ENCODE measurements at regions not wholly inside any gene's neighbourhood (a gene's known extent, or its start where the extent isn't known, plus 50 kb on each side); places are given as distances from the start of the nearest gene placed in this dataset.

- Mint-ChIP-seq H3K27ac (no peak overlapping the region), H3K4me1 (ENCODE audit: low read depth) (no peaks in the 10 kb centered on the region), H3K27me3 (ENCODE audit: low read depth) (no peaks in the 10 kb centered on the region)
Measured at GRCh38 chr13:78816592-78816991, 157.6 kb upstream of the OBI1 start.

DNA sequence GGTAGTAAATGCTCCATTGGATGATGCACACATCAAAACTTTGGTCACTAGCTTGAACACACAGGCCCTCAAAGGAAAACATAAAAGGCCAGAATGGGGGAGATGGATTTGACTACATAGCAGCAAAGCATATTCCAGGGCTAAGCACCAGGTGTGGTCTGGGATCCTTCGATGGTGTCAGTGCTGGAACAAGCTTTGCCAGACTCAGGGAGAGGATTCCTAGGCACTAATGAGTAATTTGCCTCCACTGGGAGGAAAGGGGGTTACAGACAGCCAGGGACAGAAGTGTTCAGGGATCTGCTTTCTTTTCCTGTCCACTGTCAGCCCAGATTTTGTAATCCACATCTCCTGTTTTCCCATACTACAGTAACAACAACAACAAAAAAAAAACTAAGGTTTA, 157.2 kb upstream of the OBI1 start:
- no peak overlapping the region for H3K27ac Mint-ChIP-seq
- H3K27me3 Mint-ChIP-seq (ENCODE audit: low read depth) = no peaks in the 10 kb centered on the region
- no peaks in the 10 kb centered on the region for H3K9me3 Mint-ChIP-seq
- no peaks in the 10 kb centered on the region for H3K4me1 Mint-ChIP-seq (ENCODE audit: low read depth)
- no peaks in the 10 kb centered on the region for H3K36me3 Mint-ChIP-seq (ENCODE audit: low read depth)
- H3K4me3 Mint-ChIP-seq = no peak overlapping the region

More at GRCh38 chr13:78816592-78816991, 157.6 kb upstream of the OBI1 start:
- Mint-ChIP-seq H3K9me3 (no peaks in the 10 kb centered on the region), H3K36me3 (ENCODE audit: low read depth) (no peaks in the 10 kb centered on the region), H3K4me3 (no peak overlapping the region)

- Mint-ChIP-seq H3K27ac (no peak overlapping the region), H3K4me1 (ENCODE audit: low read depth) (no peaks in the 10 kb centered on the region), H3K9me3 (no peaks in the 10 kb centered on the region), H3K27me3 (ENCODE audit: low read depth) (no peaks in the 10 kb centered on the region), H3K4me3 (no peak overlapping the region), H3K36me3 (ENCODE audit: low read depth) (no peaks in the 10 kb centered on the region)
Measured at GRCh38 chr13:78806457-78806856, 147.5 kb upstream of the OBI1 start.

- H3K9me3 Mint-ChIP-seq = no peaks in the 10 kb centered on the region
- no peaks in the 10 kb centered on the region for H3K4me1 Mint-ChIP-seq (ENCODE audit: low read depth)
- H3K4me3 Mint-ChIP-seq = no peak overlapping the region
- no peaks in the 10 kb centered on the region for H3K36me3 Mint-ChIP-seq (ENCODE audit: low read depth)
- H3K27me3 Mint-ChIP-seq (ENCODE audit: low read depth) = no peaks in the 10 kb centered on the region
- H3K27ac Mint-ChIP-seq = no peak overlapping the region
Measured at GRCh38 chr13:78802912-78803311, 144.0 kb upstream of the OBI1 start.

DNA sequence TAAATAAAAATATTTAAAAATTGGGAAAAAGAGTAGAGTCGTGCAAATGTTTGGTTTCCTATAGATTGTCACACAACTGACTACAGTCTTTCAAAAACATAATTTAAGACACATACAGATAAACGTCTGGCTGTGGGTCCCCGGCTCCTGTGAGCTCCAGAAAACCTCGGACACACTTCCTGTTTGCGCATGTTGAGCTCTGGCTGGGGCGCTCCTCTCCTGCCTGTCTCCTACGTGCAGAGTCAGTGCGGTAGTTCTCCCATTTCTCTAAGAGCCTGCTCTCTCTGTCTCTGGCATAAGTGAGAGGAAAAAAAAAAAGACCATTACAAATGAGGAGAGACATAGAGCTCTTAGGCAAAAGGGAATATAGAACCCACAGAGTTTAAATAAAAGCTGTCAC, 128.2 kb upstream of the OBI1 start:
- Mint-ChIP-seq H3K4me1 (ENCODE audit: low read depth) (peaks cover 2% of the 10 kb centered on the region), H3K4me3 (no peak overlapping the region), H3K9me3 (no peaks in the 10 kb centered on the region), H3K36me3 (ENCODE audit: low read depth) (no peaks in the 10 kb centered on the region), H3K27me3 (ENCODE audit: low read depth) (peaks cover 7% of the 10 kb centered on the region), H3K27ac (no peak overlapping the region)

GRCh38 chr13:78786459-78786858, 127.5 kb upstream of the OBI1 start:
- Mint-ChIP-seq H3K27ac (no peak overlapping the region), H3K4me3 (no peak overlapping the region), H3K36me3 (ENCODE audit: low read depth) (no peaks in the 10 kb centered on the region), H3K9me3 (no peaks in the 10 kb centered on the region), H3K4me1 (ENCODE audit: low read depth) (peaks cover 2% of the 10 kb centered on the region), H3K27me3 (ENCODE audit: low read depth) (peaks cover 7% of the 10 kb centered on the region)

GRCh38 chr13:78785764-78786163, 126.8 kb upstream of the OBI1 start:
- H3K36me3 Mint-ChIP-seq (ENCODE audit: low read depth) = no peaks in the 10 kb centered on the region
- H3K9me3 Mint-ChIP-seq = no peaks in the 10 kb centered on the region
- peaks cover 2% of the 10 kb centered on the region for H3K4me1 Mint-ChIP-seq (ENCODE audit: low read depth)
- no peak overlapping the region for H3K27ac Mint-ChIP-seq
- peaks cover 7% of the 10 kb centered on the region for H3K27me3 Mint-ChIP-seq (ENCODE audit: low read depth)
- H3K4me3 Mint-ChIP-seq = no peak overlapping the region

DNA sequence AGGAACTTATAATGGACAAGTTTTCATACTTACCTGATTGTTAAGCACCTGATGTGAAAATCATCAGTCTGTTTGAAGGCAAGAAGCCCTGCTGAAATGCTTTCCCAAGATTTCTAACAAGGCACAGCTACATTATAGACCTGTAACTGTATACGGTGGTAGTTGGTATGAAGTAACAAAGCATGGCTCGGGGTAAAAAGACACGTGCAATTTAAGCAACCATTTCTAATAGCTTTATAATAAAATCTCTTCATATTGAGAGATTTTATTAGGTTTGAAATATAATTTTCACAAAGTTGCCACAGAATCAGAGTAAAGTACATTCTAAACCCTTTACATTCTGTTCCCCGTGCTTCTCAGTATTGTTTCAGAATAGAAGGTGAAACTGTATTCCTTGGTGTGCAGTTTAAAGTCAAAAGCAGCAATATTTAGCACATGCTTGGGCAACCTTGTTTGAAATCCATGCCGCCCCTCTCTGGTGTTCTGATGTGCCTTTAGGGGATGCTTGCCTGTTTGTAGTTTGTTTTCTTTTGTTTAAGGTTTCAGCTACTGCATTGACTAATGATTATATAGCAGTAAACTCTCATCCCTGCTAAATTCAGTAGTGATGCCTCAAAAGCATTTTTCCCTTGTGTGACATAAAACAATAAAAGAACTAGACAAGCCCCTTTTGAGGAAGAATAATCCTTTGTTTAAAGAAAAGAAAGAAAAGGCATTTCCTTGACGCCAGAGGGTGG, 125.2 kb upstream of the OBI1 start:
- peaks cover 3% of the 10 kb centered on the region for H3K27me3 Mint-ChIP-seq (ENCODE audit: low read depth)
- H3K36me3 Mint-ChIP-seq (ENCODE audit: low read depth) = no peaks in the 10 kb centered on the region
- peaks cover 2% of the 10 kb centered on the region for H3K4me1 Mint-ChIP-seq (ENCODE audit: low read depth)
- H3K27ac Mint-ChIP-seq = no peak overlapping the region
- no peak overlapping the region for H3K4me3 Mint-ChIP-seq
- no peaks in the 10 kb centered on the region for H3K9me3 Mint-ChIP-seq

GRCh38 chr13:78780708-78781107, 121.8 kb upstream of the OBI1 start:
- Mint-ChIP-seq H3K4me3 (no peak overlapping the region), H3K27me3 (ENCODE audit: low read depth) (no peaks in the 10 kb centered on the region), H3K27ac (no peak overlapping the region), H3K4me1 (ENCODE audit: low read depth) (no peaks in the 10 kb centered on the region), H3K36me3 (ENCODE audit: low read depth) (no peaks in the 10 kb centered on the region), H3K9me3 (no peaks in the 10 kb centered on the region)

DNA sequence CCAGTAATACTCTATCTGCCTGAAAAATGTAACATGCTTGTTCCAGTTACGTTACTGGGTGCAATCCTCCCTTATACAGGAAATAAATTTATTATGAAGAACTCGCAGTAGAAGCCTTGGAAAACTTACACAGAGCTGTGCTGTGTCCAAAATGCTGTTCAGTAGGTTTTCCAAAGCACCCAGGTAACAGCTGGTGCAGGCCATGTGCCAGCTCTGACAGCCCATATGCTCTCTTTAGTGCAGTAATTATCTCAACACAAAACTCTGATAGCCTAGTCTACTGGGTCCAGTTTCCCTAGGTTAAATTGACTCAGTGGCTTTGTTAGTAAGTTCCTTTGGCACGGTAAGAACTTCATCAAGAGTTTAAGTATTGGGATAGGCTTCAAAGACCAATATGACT, 120.7 kb upstream of the OBI1 start:
- no peak overlapping the region for H3K27ac Mint-ChIP-seq
- H3K9me3 Mint-ChIP-seq = no peaks in the 10 kb centered on the region
- H3K27me3 Mint-ChIP-seq (ENCODE audit: low read depth) = peaks cover under 1% of the 10 kb centered on the region
- no peaks in the 10 kb centered on the region for H3K36me3 Mint-ChIP-seq (ENCODE audit: low read depth)
- H3K4me3 Mint-ChIP-seq = no peak overlapping the region
- H3K4me1 Mint-ChIP-seq (ENCODE audit: low read depth) = no peaks in the 10 kb centered on the region

DNA sequence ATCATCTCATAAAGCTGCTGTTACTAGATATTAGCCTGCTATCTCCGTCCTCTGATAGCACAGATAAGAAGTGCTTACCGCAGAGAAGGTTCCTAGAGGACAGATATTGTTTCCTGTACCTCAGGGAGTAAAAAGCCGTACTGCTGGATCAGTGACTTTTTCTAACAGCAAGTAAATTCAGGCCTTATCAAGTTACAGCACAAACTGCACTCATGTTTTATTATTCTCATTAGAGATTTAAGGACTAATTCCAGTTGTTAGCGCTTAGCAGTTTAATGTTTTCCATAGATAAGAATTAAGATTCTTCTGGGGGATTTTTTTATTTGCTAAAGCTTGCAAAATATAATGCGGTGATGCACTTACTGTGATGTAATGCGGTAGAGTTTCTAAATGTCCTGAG, 119.0 kb upstream of the OBI1 start:
- Mint-ChIP-seq H3K36me3 (ENCODE audit: low read depth) (no peaks in the 10 kb centered on the region), H3K9me3 (no peaks in the 10 kb centered on the region), H3K27ac (no peak overlapping the region), H3K27me3 (ENCODE audit: low read depth) (peaks cover 3% of the 10 kb centered on the region), H3K4me1 (ENCODE audit: low read depth) (no peaks in the 10 kb centered on the region), H3K4me3 (no peak overlapping the region)

DNA sequence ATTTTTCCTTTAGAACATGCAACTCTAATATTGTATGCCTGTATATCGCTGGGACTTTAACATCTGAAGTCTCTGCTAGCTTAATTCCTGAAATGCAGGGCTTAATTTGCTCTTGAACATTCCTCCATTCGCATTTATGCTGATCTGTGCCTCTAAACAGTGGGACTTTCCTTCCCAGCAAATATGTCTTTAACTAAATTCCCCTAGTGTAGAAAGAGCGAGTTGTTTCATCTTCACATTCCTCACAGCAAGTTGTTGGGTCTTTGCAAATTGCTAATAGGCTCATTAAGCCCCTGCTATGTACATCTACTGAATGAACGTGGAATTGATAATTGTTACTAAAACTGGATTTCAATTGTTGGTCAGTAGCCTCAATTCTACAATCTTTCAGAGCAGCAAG, 118.4 kb upstream of the OBI1 start:
- Mint-ChIP-seq H3K27me3 (ENCODE audit: low read depth) (peaks cover 6% of the 10 kb centered on the region), H3K9me3 (no peaks in the 10 kb centered on the region), H3K4me3 (no peak overlapping the region), H3K27ac (no peak overlapping the region), H3K36me3 (ENCODE audit: low read depth) (no peaks in the 10 kb centered on the region), H3K4me1 (ENCODE audit: low read depth) (no peaks in the 10 kb centered on the region)

- H3K9me3 Mint-ChIP-seq = no peaks in the 10 kb centered on the region
- H3K4me1 Mint-ChIP-seq (ENCODE audit: low read depth) = no peaks in the 10 kb centered on the region
- H3K4me3 Mint-ChIP-seq = no peak overlapping the region
- H3K27ac Mint-ChIP-seq = no peak overlapping the region
- H3K36me3 Mint-ChIP-seq (ENCODE audit: low read depth) = no peaks in the 10 kb centered on the region
- H3K27me3 Mint-ChIP-seq (ENCODE audit: low read depth) = peaks cover 10% of the 10 kb centered on the region
Measured at GRCh38 chr13:78772933-78773332, 114.0 kb upstream of the OBI1 start.

DNA sequence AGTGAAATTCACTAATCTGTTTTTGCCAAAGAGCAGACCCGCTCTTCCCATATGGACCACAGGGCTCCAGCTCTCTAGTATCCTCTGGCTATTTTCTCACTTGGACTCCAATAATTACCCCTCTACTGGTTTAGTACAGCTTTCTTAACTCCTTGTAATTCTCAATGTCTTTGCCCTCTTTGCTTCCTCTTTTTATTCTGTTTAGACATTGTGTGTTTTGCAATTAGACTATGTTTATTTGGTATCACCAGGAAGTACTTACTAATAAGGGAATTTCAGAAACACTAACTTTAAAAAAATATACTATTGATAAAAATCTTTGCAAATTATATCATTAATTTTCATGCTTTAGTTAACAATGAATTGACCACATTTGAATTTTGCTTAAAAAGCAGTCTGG, 111.6 kb upstream of the OBI1 start:
- no peak overlapping the region for H3K27ac Mint-ChIP-seq
- H3K4me3 Mint-ChIP-seq = no peak overlapping the region

DNA sequence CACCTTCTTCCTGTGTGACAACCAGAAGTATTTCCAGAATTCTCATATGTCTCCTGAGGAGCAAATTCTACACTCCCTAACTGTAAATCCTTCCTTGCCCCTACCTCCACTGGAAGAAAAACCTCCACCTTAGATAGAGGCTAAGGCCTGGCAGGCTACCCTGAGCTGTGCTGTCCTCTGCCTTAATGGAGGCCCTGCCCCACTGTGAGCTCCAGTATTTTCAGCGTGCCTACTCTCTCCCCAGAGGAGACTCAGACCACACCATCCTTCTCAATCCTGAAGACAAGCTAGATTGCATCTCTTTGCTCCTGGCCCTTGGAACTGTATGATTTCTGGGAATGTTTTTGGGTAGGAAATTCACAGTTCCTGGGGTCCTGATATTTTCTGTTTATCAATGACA, 110.0 kb upstream of the OBI1 start:
- Mint-ChIP-seq H3K4me3 (no peak overlapping the region), H3K9me3 (no peaks in the 10 kb centered on the region), H3K27me3 (ENCODE audit: low read depth) (peaks cover 7% of the 10 kb centered on the region), H3K27ac (no peak overlapping the region), H3K36me3 (ENCODE audit: low read depth) (no peaks in the 10 kb centered on the region), H3K4me1 (ENCODE audit: low read depth) (no peaks in the 10 kb centered on the region)

More for the DNA sequence above, 111.6 kb upstream of the OBI1 start:
- H3K27me3 Mint-ChIP-seq (ENCODE audit: low read depth) = peaks cover 10% of the 10 kb centered on the region
- no peaks in the 10 kb centered on the region for H3K36me3 Mint-ChIP-seq (ENCODE audit: low read depth)
- H3K4me1 Mint-ChIP-seq (ENCODE audit: low read depth) = no peaks in the 10 kb centered on the region
- H3K9me3 Mint-ChIP-seq = no peaks in the 10 kb centered on the region

DNA sequence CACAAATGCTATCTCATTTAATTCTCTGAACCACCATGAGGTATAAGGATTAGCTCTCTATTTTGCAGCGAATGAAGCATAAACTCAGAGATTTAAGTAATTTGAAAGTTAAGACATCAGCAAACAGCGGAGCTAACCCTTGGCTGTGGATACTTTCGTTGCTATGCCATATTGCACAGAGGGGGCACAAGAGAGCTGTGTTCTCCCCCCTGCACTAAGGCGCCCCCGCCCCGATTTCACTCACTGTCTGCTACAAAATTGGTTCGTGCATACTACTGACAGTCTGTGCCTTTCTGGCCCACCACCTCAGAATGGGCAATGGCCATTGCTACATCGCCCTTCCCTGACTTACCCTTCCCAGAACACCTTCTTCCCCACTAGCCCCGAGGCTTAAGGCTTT, 105.7 kb upstream of the OBI1 start:
- Mint-ChIP-seq H3K9me3 (no peaks in the 10 kb centered on the region), H3K4me1 (ENCODE audit: low read depth) (no peaks in the 10 kb centered on the region), H3K4me3 (no peak overlapping the region), H3K36me3 (ENCODE audit: low read depth) (no peaks in the 10 kb centered on the region), H3K27me3 (ENCODE audit: low read depth) (no peaks in the 10 kb centered on the region), H3K27ac (no peak overlapping the region)
